IPS-20b (cell line): ENCODE measurements at regions not wholly inside any gene's neighbourhood (a gene's known extent, or its start where the extent isn't known, plus 50 kb on each side); places are given as distances from the start of the nearest gene placed in this dataset.

ENCODE experiments used
- H3K27ac ChIP-seq: one replicate; pipeline ENCODE4 v1.5.1; 2013; ENCODE audit warnings: low read length
- H3K27me3 ChIP-seq: 2 replicates; pipeline ENCODE4 v1.6.1; 2013; ENCODE audit warnings: mild to moderate bottlenecking, low read length, inconsistent platforms; ENCODE audit not compliant: insufficient read depth
- H3K36me3 ChIP-seq: 2 replicates; pipeline ENCODE4 v1.6.1; 2013; ENCODE audit warnings: low read depth, mild to moderate bottlenecking, inconsistent platforms, low read length, moderate library complexity; ENCODE audit not compliant: insufficient read depth
- H3K4me1 ChIP-seq: 2 replicates; pipeline ENCODE4 v1.6.1; 2013; ENCODE audit warnings: mild to moderate bottlenecking, control low read depth, inconsistent platforms, low read length, moderate library complexity; ENCODE audit not compliant: insufficient read depth
- H3K4me3 ChIP-seq: 2 replicates; pipeline ENCODE4 v1.5.1; 2013; ENCODE audit warnings: mild to moderate bottlenecking, low read length, inconsistent platforms
- H3K9ac ChIP-seq: 2 replicates; pipeline ENCODE4 v1.6.1; 2013; ENCODE audit warnings: low read depth, mild to moderate bottlenecking, inconsistent platforms, low read length, moderate library complexity
- H3K9me3 ChIP-seq: 2 replicates; pipeline ENCODE4 v1.6.1; 2013; ENCODE audit warnings: mild to moderate bottlenecking, low read depth, low read length, inconsistent platforms; ENCODE audit not compliant: insufficient read depth

DNA sequence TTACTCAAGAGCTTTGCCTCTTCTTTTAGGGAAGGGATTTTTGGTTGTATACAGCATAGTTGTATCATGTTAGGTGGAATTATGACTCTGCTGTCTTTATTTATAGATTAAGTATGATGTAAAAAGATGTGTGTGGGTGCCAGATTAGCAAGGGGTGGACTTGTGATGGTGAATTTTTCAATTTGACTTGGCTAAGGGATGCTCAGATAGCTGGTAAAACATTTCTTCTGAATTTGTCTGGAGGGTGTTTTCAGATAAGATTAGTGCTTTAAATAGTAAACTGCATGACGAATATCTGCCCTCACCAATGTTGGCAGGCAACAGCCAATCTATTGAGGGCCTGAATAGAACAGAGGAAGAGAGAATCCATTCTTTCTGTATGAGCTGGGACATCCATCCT is 173.3 kb upstream of the TNFAIP3 start:
- no peaks in the 10 kb centered on the region for H3K27me3 ChIP-seq
- H3K9ac ChIP-seq = no peak overlapping the region
- H3K27ac ChIP-seq = no peak overlapping the region
- H3K4me1 ChIP-seq = peaks cover 20% of the 10 kb centered on the region
- H3K36me3 ChIP-seq = no peaks in the 10 kb centered on the region
- H3K4me3 ChIP-seq = no peak overlapping the region
- H3K9me3 ChIP-seq = no peaks in the 10 kb centered on the region

DNA sequence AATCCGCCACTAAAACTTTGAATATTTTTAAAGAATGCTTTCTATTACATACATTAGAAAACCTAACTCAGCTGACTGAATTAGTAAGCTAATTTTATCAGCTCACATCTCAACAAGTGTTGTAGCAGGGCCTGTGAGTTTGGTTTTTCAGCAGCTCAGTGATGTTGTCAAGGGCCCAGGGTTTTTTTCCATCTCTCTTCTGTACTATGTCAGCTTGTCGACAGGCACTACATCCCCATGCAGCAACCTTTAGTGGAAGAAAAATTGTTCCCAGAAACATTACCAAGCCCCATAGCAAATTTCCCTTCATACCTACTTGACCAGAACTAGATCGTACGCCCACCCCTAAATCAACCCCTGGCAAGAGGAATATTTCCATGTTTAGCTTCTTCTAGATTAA is 170.3 kb upstream of the TNFAIP3 start:
- Histone ChIP-seq H3K9ac (no peak overlapping the region), H3K4me1 (peaks cover 20% of the 10 kb centered on the region), H3K9me3 (no peaks in the 10 kb centered on the region), H3K27me3 (no peaks in the 10 kb centered on the region), H3K36me3 (no peaks in the 10 kb centered on the region), H3K4me3 (no peak overlapping the region), H3K27ac (no peak overlapping the region)

DNA sequence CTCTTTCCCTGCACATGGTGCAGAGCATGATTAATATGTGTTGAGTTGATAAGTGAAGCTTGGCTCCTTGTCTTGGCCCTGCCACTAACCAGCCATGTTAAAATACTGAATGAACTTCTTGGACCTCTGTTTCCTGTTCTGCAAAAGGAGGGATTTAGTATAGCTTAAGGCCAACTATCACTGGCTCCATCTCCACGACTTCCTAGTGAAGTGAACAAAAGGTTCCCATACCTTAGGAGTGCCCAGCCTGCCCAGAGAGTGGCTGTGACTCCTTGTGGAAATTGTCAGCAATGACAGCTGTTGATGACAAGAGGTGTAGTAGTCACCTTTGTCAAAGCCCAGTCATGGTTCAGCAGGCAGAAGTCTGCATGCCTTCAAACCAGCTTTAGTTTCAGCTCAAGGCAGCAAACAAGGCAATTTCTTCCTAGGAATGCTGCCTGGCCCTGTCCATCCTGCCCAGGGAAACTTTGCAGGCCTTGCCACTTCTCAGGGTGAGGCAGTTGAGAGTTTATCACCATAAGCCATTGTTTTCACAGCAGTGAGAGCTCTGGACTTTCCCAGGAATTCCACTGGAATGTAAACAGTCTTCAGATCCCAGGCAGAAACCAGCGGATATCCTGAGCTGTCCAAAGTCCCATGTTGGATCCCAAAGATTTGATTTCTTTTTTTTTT is 169.7 kb upstream of the TNFAIP3 start:
- no peak overlapping the region for H3K9ac ChIP-seq

DNA sequence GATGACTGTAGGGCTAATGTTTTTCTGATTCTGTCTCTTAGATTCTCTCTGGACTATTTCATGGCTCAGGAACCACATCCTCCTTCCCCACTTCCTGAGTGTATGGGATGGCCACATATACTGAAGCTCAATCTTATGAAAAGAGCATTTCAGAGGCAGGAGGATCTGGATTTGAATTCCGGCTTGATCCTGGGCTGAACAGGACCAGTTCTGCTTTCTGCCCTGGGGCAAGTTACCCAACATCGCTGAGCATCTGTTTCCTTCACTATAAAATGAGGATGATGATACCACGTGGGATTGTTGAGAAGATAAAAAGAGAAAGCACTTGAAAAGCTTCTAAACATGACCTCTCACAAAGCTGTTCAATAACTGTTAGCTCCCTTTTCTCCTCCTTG is 168.4 kb upstream of the TNFAIP3 start:
- Histone ChIP-seq H3K36me3 (no peaks in the 10 kb centered on the region), H3K9me3 (no peaks in the 10 kb centered on the region), H3K9ac (no peak overlapping the region), H3K27me3 (no peaks in the 10 kb centered on the region), H3K4me3 (no peak overlapping the region), H3K4me1 (peaks cover 20% of the 10 kb centered on the region), H3K27ac (no peak overlapping the region)

More for the DNA sequence above, 169.7 kb upstream of the TNFAIP3 start:
- H3K4me3 ChIP-seq = no peak overlapping the region
- peaks cover 20% of the 10 kb centered on the region for H3K4me1 ChIP-seq
- H3K27ac ChIP-seq = no peak overlapping the region
- H3K36me3 ChIP-seq = no peaks in the 10 kb centered on the region
- H3K27me3 ChIP-seq = no peaks in the 10 kb centered on the region
- H3K9me3 ChIP-seq = no peaks in the 10 kb centered on the region

DNA sequence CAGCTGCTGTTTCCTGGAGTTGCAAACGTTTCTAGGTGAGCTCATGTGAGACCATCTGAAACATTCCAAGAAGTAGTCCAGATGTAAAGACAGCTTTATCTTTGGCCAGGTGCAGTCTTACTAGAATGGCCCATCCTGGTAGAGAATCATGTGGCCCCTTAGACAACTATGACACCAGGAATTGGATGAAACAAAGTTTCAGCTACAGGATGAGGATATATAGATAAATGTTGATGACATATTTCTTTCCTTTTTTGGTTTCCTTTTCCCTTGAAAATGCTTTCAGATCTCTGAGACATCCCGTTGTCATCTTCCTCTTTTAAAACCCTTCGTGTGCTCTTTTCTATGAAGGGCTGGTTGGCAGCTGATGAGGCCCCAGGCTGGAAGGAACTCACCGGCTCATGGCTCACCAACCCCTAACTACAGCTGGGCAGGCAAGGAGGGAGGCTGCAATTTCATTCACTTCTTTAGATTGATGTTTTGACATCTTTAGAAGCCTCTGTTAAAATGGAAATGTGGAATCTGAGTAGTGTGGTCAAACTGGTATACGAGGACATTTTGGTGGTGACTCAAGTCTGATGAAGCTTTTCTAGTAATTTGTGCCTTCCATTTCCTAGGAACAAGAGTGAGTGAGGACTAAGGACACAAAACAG is 167.9 kb upstream of the TNFAIP3 start:
- Histone ChIP-seq H3K4me3 (no peak overlapping the region), H3K9me3 (no peaks in the 10 kb centered on the region), H3K4me1 (peaks cover 20% of the 10 kb centered on the region), H3K36me3 (no peaks in the 10 kb centered on the region), H3K9ac (no peak overlapping the region), H3K27ac (no peak overlapping the region), H3K27me3 (no peaks in the 10 kb centered on the region)

DNA sequence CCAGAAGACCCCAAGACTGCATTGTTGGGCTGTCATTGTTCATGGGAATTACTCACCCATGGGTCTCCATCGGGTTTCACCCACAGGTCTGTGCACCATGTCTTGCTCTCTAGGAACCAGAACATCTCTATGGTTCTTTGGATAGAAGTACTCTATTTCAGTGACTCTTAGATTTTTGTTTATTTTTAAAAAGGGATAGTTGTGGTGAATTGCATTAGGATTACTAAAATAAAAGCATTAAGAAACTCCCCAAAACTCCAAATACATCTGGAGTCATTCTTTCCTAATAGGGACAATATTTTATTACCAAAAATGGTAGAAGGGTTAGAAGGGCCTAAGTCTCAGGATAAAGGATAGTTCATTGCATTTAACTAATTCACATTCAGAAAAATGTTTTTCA is 166.9 kb upstream of the TNFAIP3 start:
- H3K27ac ChIP-seq = no peak overlapping the region
- H3K9ac ChIP-seq = no peak overlapping the region
- no peak overlapping the region for H3K4me3 ChIP-seq

DNA sequence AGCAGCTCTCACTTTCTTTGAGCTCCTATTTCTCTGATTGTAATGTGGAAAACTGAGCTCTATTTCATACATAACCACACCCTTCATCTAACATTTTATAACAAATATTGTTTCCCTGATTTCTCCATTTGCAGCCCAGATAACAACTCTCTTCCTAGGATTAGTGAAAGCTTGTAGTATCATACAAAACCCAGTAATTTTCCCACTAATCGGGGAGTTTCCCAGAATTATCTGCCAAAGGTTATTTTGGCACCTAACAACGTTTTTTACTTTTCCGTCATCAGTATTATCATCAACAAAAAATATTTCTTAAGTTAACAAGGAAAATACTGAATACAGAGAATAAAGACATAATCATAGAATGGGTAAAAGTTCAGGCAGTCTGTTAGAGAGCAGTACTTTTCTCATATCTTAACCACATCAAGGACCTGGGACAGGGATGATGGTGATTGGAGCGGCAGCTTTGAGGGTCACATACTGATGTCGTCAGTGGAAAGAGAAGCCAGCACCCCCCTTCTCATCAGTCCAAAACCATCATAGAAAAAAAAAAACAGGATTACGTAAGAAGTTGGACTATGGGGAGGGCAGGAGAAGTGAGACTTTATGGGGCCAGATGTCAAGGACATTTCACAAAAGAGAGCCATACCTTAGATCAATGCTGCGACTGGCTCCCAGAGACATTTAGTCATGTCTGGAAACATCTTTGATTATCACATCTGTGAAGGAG is 166.1 kb upstream of the TNFAIP3 start:
- H3K27ac ChIP-seq = no peak overlapping the region
- H3K4me3 ChIP-seq = no peak overlapping the region
- no peaks in the 10 kb centered on the region for H3K27me3 ChIP-seq
- no peaks in the 10 kb centered on the region for H3K36me3 ChIP-seq
- no peak overlapping the region for H3K9ac ChIP-seq
- peaks cover 10% of the 10 kb centered on the region for H3K4me1 ChIP-seq
- H3K9me3 ChIP-seq = no peaks in the 10 kb centered on the region

More for the DNA sequence above, 166.9 kb upstream of the TNFAIP3 start:
- no peaks in the 10 kb centered on the region for H3K36me3 ChIP-seq
- no peaks in the 10 kb centered on the region for H3K9me3 ChIP-seq
- no peaks in the 10 kb centered on the region for H3K27me3 ChIP-seq
- peaks cover 17% of the 10 kb centered on the region for H3K4me1 ChIP-seq

DNA sequence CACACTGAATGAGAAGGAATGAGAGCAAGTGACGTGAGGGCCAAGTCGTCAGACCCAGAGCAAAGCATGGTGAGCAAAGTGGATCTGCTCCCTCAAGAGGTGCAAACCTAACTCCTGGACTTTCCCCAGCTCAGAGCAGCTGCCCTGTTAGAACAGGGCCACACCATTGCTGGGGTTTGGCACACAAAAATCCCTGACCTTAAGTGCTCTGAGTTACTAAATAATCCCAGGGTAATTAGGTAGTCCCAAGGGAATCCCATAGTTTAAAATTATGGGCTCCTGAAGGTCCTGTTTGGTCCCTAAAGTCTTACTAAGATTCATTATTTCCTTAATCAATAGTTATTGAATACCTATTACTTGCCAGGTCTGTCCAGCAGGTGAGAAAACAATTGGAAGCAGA is 165.1 kb upstream of the TNFAIP3 start:
- Histone ChIP-seq H3K4me1 (peaks cover 8% of the 10 kb centered on the region), H3K9ac (no peak overlapping the region), H3K36me3 (no peaks in the 10 kb centered on the region)

DNA sequence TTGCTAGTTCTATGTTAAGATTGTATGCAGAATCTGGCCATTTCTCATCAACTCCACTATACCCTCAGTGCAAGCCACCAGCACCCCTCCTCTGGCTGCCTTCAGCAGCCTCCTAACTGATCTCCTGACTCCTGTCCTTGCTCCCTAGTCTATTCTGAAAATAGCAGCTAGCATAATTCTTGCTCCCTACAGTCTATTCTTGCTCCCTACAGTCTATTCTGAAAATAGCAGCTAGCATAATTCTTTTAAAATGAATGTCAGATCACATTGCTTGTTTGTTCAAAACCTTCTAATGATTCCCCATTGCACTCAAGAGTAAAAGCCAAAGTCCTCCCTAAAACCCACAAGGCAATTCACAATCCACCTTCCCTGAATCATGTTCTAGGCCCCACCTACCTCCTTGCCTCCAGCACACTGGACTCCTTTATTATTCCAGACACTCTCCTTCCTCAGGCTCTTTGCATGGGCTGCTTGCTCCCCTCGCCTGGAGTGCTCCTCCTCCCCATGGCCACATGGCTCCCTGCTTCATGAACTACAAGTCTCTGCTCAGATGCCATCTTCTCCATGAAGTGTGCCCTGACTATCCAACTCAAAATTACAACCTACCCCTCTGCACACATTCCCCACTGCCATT is 164.2 kb upstream of the TNFAIP3 start:
- Histone ChIP-seq H3K4me1 (no peaks in the 10 kb centered on the region), H3K36me3 (no peaks in the 10 kb centered on the region), H3K27ac (no peak overlapping the region), H3K4me3 (no peak overlapping the region), H3K9ac (no peak overlapping the region), H3K9me3 (no peaks in the 10 kb centered on the region), H3K27me3 (no peaks in the 10 kb centered on the region)

More for the DNA sequence above, 165.1 kb upstream of the TNFAIP3 start:
- H3K27ac ChIP-seq = no peak overlapping the region
- no peaks in the 10 kb centered on the region for H3K27me3 ChIP-seq
- no peak overlapping the region for H3K4me3 ChIP-seq
- H3K9me3 ChIP-seq = no peaks in the 10 kb centered on the region

DNA sequence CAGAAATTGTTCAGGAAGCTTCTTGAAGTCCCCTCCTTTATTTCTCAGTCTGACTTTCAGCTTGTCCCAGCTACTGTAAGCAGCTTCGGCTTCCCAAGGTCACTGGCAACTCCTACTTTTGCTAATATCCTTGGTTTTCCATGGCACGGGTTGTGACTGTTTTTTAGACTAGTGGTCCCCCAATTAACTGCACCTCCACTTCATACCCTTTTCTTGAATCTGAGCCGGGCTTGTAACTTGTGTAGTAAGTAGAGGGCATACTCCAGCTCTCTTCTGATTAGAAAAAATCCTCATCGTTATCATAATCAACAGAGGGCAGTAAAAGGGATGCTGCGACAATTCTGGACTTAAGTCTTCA is 162.3 kb upstream of the TNFAIP3 start:
- H3K27me3 ChIP-seq = no peaks in the 10 kb centered on the region
- H3K9me3 ChIP-seq = no peaks in the 10 kb centered on the region
- no peak overlapping the region for H3K9ac ChIP-seq
- H3K27ac ChIP-seq = no peak overlapping the region
- H3K36me3 ChIP-seq = no peaks in the 10 kb centered on the region
- H3K4me3 ChIP-seq = no peak overlapping the region
- no peaks in the 10 kb centered on the region for H3K4me1 ChIP-seq

DNA sequence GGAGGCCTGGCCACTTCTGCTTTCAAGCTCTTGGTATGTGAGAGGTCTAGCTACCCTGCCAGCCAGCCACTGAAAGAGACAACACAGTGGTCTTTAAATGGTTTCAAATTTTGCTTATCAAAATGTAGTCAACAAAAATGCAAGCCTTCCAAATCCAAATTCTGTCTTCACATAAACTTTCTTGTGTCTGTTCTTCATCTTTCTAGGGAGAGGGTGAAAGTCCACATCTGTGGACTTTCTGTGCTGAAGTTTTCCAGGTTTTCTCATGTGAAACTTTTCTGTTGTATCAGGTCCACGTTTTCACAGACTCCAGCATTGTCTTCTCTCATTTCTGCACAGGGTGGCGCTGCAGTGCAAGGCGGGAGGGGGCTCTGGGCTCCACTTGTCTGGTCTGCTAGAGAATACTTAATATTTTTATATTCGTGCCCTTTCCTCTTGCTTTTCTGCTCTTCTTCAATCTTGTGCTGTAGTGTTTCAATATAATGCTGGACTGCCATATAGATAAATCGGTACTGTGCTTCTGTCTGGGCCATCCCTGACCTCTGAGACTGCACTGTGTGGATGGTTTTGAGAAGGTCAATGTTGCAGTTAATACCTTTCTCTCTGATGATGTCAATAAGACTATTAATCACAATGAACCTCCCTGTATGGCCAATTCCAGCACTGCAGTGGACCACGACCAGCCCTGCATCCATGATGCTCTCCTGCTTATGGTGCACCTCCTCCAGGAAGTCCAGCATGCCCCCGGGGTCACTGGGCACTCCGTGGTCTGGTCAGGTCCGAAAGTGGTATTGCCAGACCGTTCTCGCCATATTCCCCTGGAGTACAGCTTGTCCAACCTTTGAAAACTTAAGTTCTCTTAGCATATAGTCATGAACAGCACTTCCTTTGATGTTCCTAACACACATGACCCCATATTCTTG is 161.6 kb upstream of the TNFAIP3 start:
- H3K9ac ChIP-seq = no peak overlapping the region
- no peaks in the 10 kb centered on the region for H3K27me3 ChIP-seq
- H3K27ac ChIP-seq = no peak overlapping the region
- no peaks in the 10 kb centered on the region for H3K9me3 ChIP-seq
- H3K36me3 ChIP-seq = no peaks in the 10 kb centered on the region
- no peaks in the 10 kb centered on the region for H3K4me1 ChIP-seq
- H3K4me3 ChIP-seq = no peak overlapping the region
